GM12872 (cell line): ENCODE measurements at regions not wholly inside any gene's neighbourhood (a gene's known extent, or its start where the extent isn't known, plus 50 kb on each side); places are given as distances from the start of the nearest gene placed in this dataset.

ENCODE experiments used
- TF ChIP-seq, protein P1 (sequence below): IDR thresholded peaks from 3 replicates; pipeline ENCODE4 v1.5.1; 2011; ENCODE audit warnings: low read depth, mild to moderate bottlenecking, low read length, moderate library complexity; ENCODE audit not compliant: insufficient read depth

DNA sequence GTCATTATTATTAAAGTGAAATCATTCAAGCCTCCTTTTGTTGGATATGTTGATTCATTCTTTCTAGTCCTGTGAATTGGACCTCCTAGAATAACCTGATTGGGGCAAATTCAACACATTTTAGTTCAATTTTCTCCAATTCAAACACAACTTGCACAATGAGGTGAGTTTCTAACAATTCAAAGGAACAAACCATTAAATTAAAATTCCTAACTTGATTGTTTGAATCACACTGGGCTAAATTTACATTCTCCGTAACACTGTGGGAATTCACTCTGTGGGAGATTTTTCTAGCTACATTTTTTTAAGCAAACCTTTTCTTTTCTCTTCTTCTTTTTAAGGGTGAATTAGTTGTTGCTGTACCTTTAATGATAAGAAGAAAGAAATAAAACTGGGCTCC lies 68.3 kb upstream of the CABCOCO1 start:
- TF ChIP-seq, protein P1, sequence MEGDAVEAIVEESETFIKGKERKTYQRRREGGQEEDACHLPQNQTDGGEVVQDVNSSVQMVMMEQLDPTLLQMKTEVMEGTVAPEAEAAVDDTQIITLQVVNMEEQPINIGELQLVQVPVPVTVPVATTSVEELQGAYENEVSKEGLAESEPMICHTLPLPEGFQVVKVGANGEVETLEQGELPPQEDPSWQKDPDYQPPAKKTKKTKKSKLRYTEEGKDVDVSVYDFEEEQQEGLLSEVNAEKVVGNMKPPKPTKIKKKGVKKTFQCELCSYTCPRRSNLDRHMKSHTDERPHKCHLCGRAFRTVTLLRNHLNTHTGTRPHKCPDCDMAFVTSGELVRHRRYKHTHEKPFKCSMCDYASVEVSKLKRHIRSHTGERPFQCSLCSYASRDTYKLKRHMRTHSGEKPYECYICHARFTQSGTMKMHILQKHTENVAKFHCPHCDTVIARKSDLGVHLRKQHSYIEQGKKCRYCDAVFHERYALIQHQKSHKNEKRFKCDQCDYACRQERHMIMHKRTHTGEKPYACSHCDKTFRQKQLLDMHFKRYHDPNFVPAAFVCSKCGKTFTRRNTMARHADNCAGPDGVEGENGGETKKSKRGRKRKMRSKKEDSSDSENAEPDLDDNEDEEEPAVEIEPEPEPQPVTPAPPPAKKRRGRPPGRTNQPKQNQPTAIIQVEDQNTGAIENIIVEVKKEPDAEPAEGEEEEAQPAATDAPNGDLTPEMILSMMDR: no peak

DNA sequence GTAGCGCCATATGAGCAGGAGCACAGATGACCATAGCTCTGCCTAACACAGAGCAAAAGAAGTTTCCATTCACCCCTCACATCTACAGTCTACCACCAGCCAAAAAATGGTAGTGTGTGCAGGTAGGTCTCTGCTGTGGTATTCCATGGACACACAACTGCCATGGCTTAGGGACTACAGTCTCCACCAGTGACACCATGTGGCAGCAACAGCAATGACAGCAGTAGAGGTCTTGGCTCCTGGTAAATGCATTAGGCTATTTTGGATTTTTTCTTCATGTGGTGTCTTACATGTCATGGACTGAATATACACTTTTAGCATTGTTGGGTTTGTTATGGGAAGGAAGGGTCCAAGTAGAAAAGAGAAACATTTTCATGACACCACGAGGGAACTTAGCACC lies 70.1 kb upstream of the CABCOCO1 start:
- TF ChIP-seq, protein P1: peak; percentile 69

DNA sequence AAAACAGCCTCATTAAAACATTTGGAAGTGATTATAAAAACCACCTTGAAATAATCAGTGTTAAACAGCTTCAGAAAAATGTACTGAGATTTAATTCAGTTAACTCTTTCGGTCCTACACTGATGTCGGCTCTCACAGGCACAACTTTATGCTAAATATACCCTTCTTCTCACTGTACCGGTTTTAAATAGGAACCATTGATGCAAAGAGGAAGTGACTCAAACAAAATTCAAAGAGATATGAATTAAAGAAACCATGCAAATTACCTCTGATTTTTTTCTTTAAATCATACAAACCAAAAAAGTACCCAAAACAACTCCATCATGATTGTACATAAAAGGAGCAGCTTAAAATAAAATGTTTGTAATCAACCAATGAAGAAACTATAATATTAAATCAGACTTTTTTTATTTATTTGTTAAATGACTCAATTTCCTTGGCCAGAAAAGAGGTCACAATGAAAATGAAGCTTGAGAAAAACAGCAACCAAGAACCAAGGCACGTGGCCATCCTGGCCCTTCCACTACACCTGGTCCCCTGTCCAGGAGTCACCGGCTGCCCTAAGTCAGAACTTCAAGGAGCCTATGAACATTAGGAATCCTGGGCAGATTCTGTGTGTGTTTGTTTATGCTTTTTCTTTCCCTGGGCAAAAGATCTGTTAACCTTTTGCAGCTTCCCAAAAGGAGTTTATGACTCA lies 73.0 kb upstream of the CABCOCO1 start:
- TF ChIP-seq, protein P1: no peak

DNA sequence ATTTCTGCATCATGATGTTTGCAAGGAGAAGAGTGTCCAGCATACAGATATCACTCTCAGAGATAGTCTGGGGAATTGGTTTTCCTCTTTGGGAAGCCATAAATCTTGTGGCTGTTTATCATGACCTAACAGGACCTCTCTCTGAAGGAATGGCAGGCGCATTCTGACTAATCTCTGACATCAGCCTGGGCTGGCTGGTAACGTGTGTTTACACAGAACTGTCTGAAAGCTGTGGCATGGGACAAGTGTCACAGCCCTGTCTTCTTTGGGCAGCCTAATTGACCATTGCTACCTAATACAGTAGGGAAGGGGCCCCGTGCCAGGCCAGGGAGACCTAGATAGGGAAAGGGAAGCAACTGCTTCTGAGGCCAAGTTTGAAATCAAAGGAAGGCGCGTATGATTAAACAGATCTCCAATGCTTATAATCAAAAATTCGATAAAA lies 73.9 kb upstream of the CABCOCO1 start:
- TF ChIP-seq, protein P1: no peak

DNA sequence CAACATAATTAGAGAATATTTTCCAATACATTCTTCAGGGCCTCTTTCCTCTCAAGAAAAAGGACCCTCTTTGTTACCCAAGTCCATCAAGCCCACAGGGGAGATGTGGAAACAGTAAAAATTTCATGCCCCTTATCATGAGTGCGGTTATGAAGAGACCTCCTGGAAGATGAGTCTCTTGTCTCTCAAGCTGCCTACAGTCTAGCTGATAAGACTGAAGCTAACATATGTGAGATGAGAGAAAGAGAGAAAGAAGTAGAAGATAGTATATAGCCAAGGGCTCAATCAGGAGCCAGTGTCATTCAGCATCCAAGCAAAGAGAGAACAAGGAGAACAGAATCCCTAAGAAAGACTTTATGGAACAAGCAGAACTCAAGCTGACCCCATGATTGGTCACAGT lies 75.9 kb upstream of the CABCOCO1 start:
- TF ChIP-seq, protein P1: no peak

DNA sequence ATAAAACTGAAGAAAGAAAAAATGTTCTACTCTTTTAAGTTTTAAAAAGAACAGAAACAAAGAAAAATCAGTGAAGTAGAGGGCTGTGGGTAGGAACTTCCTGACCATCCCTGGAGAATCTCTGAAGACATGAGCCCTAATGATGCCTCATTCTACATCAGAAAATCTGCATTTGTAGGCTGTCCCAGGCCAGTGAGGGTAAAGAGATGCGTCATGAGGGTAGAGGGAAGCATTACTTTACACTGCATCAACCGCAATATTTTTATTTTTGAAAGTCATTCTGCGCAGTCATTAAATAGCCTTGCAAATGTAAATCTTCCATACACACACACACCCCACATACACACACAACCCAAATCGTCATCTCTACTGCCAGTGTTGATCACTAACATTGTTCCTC lies 82.1 kb upstream of the CABCOCO1 start:
- TF ChIP-seq, protein P1: no peak

DNA sequence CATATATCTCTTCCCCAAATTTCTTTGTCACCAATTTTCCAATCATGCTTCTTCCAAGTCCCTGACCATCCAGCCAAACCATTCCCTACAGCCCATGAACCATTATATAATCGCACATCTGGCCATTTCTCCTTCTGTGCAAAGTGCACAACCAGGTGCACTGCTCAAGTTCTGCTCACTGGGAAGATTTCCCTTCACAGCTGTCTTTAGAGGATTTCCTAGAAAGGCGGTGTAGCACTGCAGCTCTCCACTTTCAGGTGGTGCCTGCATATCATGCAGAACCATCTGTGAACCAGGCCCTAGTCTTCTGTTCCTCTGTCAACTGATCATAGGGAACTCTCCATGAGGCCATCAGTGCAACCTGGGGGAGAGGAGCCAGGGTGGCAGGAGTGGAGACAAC lies 95.0 kb upstream of the CABCOCO1 start:
- TF ChIP-seq, protein P1: no peak
